ENCODE measurements at regions not wholly inside any gene's neighbourhood (a gene's known extent, or its start where the extent isn't known, plus 50 kb on each side); places are given as distances from the start of the nearest gene placed in this dataset.
A peak's percentile ranks its signal among the peaks of the same experiment; 100 is the strongest.

DNA sequence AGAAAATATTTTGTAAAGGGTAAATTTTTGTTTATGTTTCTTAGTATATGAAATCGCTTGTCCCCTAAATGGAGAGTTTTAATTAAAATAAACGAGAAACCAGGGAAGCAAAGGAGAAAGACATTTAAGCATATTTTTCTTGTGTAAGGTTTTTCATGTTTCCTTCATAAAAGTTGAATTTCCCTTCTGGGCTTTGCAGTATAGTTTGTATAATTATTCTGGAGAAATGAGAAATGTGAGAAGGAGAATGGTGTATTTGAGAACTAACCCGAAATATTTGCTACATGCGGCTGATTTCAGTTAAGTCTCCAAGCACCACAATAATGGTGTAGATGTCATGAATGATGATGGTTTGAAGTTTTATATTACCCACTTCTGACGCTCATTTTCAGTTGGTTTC lies 307.7 kb upstream of the SEL1L start:
- TF ChIP-seq CTCF (IDR thresholded peaks at IDR 0.05; ENCODE audit: insufficient read depth, low read depth, low read length, missing control alignments): no peak
- H3K4me3 ChIP-seq (ENCODE audit: low read length): no peak overlapping the region
- DNase-seq (ENCODE audit: low read depth): no peak

DNA sequence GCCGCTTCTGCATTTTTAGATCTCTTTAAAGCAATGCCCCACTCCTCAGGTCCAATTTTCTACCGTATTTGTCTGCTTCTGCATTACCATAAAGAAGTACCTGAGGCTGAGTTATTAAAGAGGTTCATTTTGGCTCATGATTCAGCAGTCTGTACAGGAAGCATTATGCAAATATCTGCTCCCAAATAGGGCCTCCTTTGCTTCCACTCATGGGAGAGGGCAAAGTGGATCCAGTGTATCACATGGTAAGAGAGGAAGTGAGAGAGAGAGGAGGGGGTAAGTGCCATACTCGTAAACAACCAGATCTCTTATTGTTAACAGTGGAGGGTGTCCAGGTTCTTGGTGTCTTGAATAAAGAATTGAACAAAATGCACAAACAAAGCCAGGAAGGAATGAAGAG lies 316.1 kb upstream of the SEL1L start:
- H3K4me3 ChIP-seq (ENCODE audit: low read length): no peak overlapping the region
- TF ChIP-seq CTCF (IDR thresholded peaks at IDR 0.05; ENCODE audit: insufficient read depth, low read depth, low read length, missing control alignments): no peak
- DNase-seq (ENCODE audit: low read depth): no peak

- TF ChIP-seq CTCF (IDR thresholded peaks at IDR 0.05; ENCODE audit: insufficient read depth, low read depth, low read length, missing control alignments): no peak
- peak; percentile 2 for DNase-seq (ENCODE audit: low read depth)
- H3K4me3 ChIP-seq (ENCODE audit: low read length): no peak overlapping the region
These were observed 321.4 kb upstream of the SEL1L start for GRCh38 chr14:81855007-81855406.

- no peak for TF ChIP-seq CTCF (IDR thresholded peaks at IDR 0.05; ENCODE audit: insufficient read depth, low read depth, low read length, missing control alignments)
- no peak for DNase-seq (ENCODE audit: low read depth)
These were observed 325.4 kb upstream of the SEL1L start for GRCh38 chr14:81859046-81859445.

DNA sequence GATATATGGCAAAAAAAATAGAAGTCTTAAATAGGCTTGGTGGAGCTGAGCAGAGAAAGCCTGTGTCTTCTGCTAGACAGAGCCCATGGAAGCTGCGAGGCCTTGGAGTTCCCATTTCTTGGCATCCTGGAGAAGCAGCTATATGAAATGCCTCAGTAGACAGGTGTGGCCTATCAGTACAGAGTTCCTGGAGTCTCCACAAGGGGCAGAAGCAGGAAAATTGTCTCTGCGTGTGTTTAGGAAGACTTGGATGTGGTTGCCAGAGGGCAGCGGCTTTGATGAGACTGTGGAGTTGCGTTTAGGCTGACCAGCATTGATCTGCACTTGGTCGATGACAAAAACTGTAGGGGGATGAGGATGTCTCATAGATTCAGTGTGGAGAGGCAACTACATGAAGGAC lies 334.5 kb upstream of the SEL1L start:
- DNase-seq (ENCODE audit: low read depth): no peak
- no peak overlapping the region for H3K4me3 ChIP-seq (ENCODE audit: low read length)
- TF ChIP-seq CTCF (IDR thresholded peaks at IDR 0.05; ENCODE audit: insufficient read depth, low read depth, low read length, missing control alignments): no peak

More at GRCh38 chr14:81859046-81859445, 325.4 kb upstream of the SEL1L start:
- no peak overlapping the region for H3K4me3 ChIP-seq (ENCODE audit: low read length)

DNA sequence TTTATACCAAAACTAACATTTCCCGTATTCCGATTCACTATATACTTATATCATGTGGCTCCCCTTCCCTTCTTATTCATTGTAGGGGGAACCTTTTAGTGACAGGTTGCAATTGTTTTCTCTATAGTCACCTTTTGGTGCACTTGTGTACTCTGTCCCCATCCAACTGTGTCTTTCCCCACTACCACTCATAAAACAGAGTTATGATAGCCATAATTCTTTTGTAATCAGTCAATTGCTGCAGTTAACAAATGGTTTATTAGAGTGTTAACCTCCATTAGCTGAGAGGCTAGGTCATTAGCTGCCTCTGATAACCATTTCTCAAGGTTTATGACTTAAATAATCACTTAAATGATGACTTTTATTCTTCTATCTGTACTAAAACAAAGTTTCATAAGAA lies 338.1 kb upstream of the SEL1L start:
- DNase-seq (ENCODE audit: low read depth): no peak
- no peak for TF ChIP-seq CTCF (IDR thresholded peaks at IDR 0.05; ENCODE audit: insufficient read depth, low read depth, low read length, missing control alignments)

DNA sequence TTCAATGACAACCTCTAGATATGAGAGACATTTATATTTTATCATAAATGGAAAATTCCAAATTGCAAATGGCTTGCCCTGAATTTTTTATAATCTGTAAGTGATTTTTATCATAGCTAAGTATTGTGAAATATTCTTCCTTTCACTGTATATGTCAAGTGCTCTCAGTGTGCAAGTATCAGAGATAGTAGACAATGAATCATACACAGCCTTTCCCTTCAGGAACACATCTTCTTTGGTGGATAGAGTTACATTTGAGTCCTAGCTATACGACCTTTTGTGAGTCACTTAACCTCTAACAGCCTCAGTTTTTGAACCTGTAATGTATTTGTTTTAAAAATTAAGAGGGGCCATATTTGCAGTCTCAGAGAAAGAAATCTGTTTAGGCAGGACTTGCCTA lies 350.7 kb upstream of the SEL1L start:
- H3K4me3 ChIP-seq (ENCODE audit: low read length): no peak overlapping the region
- no peak for DNase-seq (ENCODE audit: low read depth)
- TF ChIP-seq CTCF (IDR thresholded peaks at IDR 0.05; ENCODE audit: insufficient read depth, low read depth, low read length, missing control alignments): no peak

More for the DNA sequence above, 338.1 kb upstream of the SEL1L start:
- no peak overlapping the region for H3K4me3 ChIP-seq (ENCODE audit: low read length)
